PC-3 (cell line): ENCODE measurements at regions not wholly inside any gene's neighbourhood (a gene's known extent, or its start where the extent isn't known, plus 50 kb on each side); places are given as distances from the start of the nearest gene placed in this dataset.

Source experiments
- ATAC-seq: fragments of 200-7000 bp; cut with Tn5 transposase; 2 replicates; pipeline ENCODE4 v1.9.1; 2020; ENCODE audit warnings: mild to moderate bottlenecking, moderate library complexity
- BruUV-seq: library from RNA; stranded (reverse); fragments of 400-500 nt; replicated peaks from 2 replicates; lab custom pipeline; 2021; lab: Mats Ljungman, UMichigan
- CTCF ChIA-PET: fragments of 300-600 bp; sonication (Branson Sonifier 250); formaldehyde crosslinking; loops from one replicate; lab custom pipeline; 2022; ENCODE audit warnings: antibody characterized with exemption; lab: Charles Lee
- POLR2A ChIA-PET: fragments of 300-600 bp; sonication (Branson Sonifier 250); formaldehyde crosslinking; loops from one replicate; lab custom pipeline; 2022; ENCODE audit warnings: antibody characterized with exemption; ENCODE audit not compliant: unreplicated experiment; lab: Charles Lee
- DNase-seq: peaks from one replicate; pipeline ENCODE4 v3.0.0-alpha.2; 2015
- H2AFZ ChIP-seq: fragments of 300-600 bp; sonication (generic); 2 replicates; pipeline ENCODE4 v1.6.0; 2016; ENCODE audit warnings: antibody characterized with exemption, low read length
- H3F3A ChIP-seq: fragments of 300-600 bp; sonication (generic); one replicate; pipeline ENCODE4 v1.6.0; 2017; ENCODE audit warnings: antibody characterized with exemption, low read length, control low read depth, mild to moderate bottlenecking; ENCODE audit not compliant: unreplicated experiment
- H3K27ac ChIP-seq: fragments of 300-600 bp; sonication (generic); 2 replicates; pipeline ENCODE4 v1.5.1; 2016; ENCODE audit warnings: mild to moderate bottlenecking, low read length
- H3K27me3 ChIP-seq: fragments of 300-600 bp; sonication (generic); 2 replicates; pipeline ENCODE4 v1.6.1; 2016; ENCODE audit warnings: low read length, mixed read lengths
- H3K36me3 ChIP-seq: fragments of 300-600 bp; sonication (generic); 2 replicates; pipeline ENCODE4 v1.6.1; 2016; ENCODE audit warnings: low read depth, mixed run types, low read length, mixed read lengths
- H3K4me1 ChIP-seq: fragments of 300-600 bp; sonication (generic); 2 replicates; pipeline ENCODE4 v1.5.1; 2016; ENCODE audit warnings: low read length; ENCODE audit not compliant: insufficient read depth
- H3K4me2 ChIP-seq: fragments of 300-600 bp; sonication (generic); 2 replicates; pipeline ENCODE4 v1.6.0; 2016; ENCODE audit warnings: low read length
- H3K4me3 ChIP-seq: fragments of 300-600 bp; sonication (generic); 2 replicates; pipeline ENCODE4 v1.5.1; 2016; ENCODE audit warnings: mild to moderate bottlenecking, low read length, mixed read lengths
- H3K79me2 ChIP-seq: fragments of 300-600 bp; sonication (generic); 2 replicates; pipeline ENCODE4 v1.6.1; 2017; ENCODE audit warnings: low read length, mixed read lengths
- H3K9ac ChIP-seq: fragments of 300-600 bp; sonication (generic); 2 replicates; pipeline ENCODE4 v1.6.0; 2016; ENCODE audit warnings: mild to moderate bottlenecking, low read length
- H3K9me2 ChIP-seq: fragments of 300-600 bp; sonication (generic); replicated peaks from 2 replicates; pipeline ENCODE4 v1.6.1; 2016; ENCODE audit warnings: mixed run types, low read length, mixed read lengths
- H3K9me3 ChIP-seq: fragments of 300-600 bp; sonication (generic); 2 replicates; pipeline ENCODE4 v1.6.1; 2016; ENCODE audit warnings: low read length, mixed read lengths
- H4K20me1 ChIP-seq: fragments of 300-600 bp; sonication (generic); 2 replicates; pipeline ENCODE4 v1.6.1; 2016; ENCODE audit warnings: low read length, mixed read lengths
- CTCF ChIP-seq: fragments of 300-600 bp; sonication (generic); conservative IDR thresholded peaks from 2 replicates; pipeline ENCODE4 v1.5.1; 2017; ENCODE audit warnings: antibody characterized with exemption, low read depth, mild to moderate bottlenecking, low read length
- EZH2 ChIP-seq: fragments of 300-600 bp; sonication (generic); IDR thresholded peaks from one replicate; pipeline ENCODE4 v1.6.1; 2017; ENCODE audit warnings: antibody characterized with exemption, mild to moderate bottlenecking, low read length; ENCODE audit not compliant: unreplicated experiment
- EZH2phosphoT487 ChIP-seq: fragments of 300-600 bp; sonication (generic); IDR thresholded peaks from 2 replicates; pipeline ENCODE4 v1.6.1; 2018; ENCODE audit warnings: mild to moderate bottlenecking, antibody characterized with exemption, low read length, borderline replicate concordance
- intact Hi-C: fragments of 100-400 bp; cut with micrococcal nuclease; formaldehyde crosslinking; loops from 2 replicates; pipeline ENCODE4 v1.9.0; 2023

GRCh38 chr3:31185062-31185357 lies 290.5 kb upstream of the GADL1 start:
- CTCF ChIA-PET, result no interaction called here
- no peaks in the 10 kb centered on the region for H3K27me3 ChIP-seq
- no peak for TF ChIP-seq CTCF
- no peak for TF ChIP-seq EZH2
- no peak for TF ChIP-seq EZH2phosphoT487
- no peaks in the 10 kb centered on the region for H4K20me1 ChIP-seq
- BruUV-seq, result no TSS peak
- no peaks in the 10 kb centered on the region for H3K9me3 ChIP-seq
- H3K79me2 ChIP-seq, result no peaks in the 10 kb centered on the region
- intact Hi-C loops, result no loop called here
- H3K4me1 ChIP-seq, result 0 out of 2 replicates have a peak, but pooled peaks cover 5% of the 10 kb centered on the region
- H3K4me2 ChIP-seq, result no peak overlapping the region
- POLR2A ChIA-PET, result no interaction called here
- H3K4me3 ChIP-seq, result no peak overlapping the region
- H2AFZ ChIP-seq, result no peak overlapping the region
- no peaks in the 10 kb centered on the region for H3F3A ChIP-seq
- ATAC-seq (no peak), DNase-seq (no peak)
- no peaks in the 10 kb centered on the region for H3K36me3 ChIP-seq
- H3K9me2 ChIP-seq, result no peaks in the 10 kb centered on the region; the same call in 1 of the 2 replicates
- H3K27ac ChIP-seq, result no peak overlapping the region
- no peak overlapping the region for H3K9ac ChIP-seq

- Histone ChIP-seq H3K36me3 (no peaks in the 10 kb centered on the region), H3K4me1 (no peaks in the 10 kb centered on the region), H3K4me3 (no peak overlapping the region), H3K9me3 (no peaks in the 10 kb centered on the region), H2AFZ (no peak overlapping the region), H4K20me1 (no peaks in the 10 kb centered on the region), H3K27ac (no peak overlapping the region), H3F3A (no peaks in the 10 kb centered on the region), H3K27me3 (no peaks in the 10 kb centered on the region), H3K4me2 (no peak overlapping the region), H3K9me2 (no peaks in the 10 kb centered on the region; the same call in 1 of the 2 replicates), H3K9ac (no peak overlapping the region), H3K79me2 (no peaks in the 10 kb centered on the region)
- CTCF ChIA-PET, result no interaction called here
- TF ChIP-seq CTCF (no peak), EZH2 (no peak), EZH2phosphoT487 (no peak)
- BruUV-seq, result no TSS peak
- DNase-seq (no peak), ATAC-seq (no peak)
- intact Hi-C loops, result no loop called here
- POLR2A ChIA-PET, result no interaction called here
These were observed 291.6 kb upstream of the GADL1 start for GRCh38 chr3:31186041-31186440.

GRCh38 chr3:31187380-31187779 lies 292.9 kb upstream of the GADL1 start:
- no peak overlapping the region for H3K4me3 ChIP-seq
- no TSS peak for BruUV-seq
- intact Hi-C loops, result no loop called here
- no peaks in the 10 kb centered on the region for H3K79me2 ChIP-seq
- no peaks in the 10 kb centered on the region for H3K27me3 ChIP-seq
- no peak for ATAC-seq
- ChIA-PET POLR2A (no interaction called here), CTCF (no interaction called here)
- no peaks in the 10 kb centered on the region for H4K20me1 ChIP-seq
- no peak overlapping the region for H3K4me2 ChIP-seq
- no peaks in the 10 kb centered on the region for H3F3A ChIP-seq
- no peaks in the 10 kb centered on the region for H3K36me3 ChIP-seq
- TF ChIP-seq EZH2phosphoT487, result no peak
- no peak for TF ChIP-seq EZH2
- TF ChIP-seq CTCF, result no peak
- no peaks in the 10 kb centered on the region for H3K9me3 ChIP-seq
- H3K27ac ChIP-seq, result no peak overlapping the region
- no peaks in the 10 kb centered on the region; the same call in 1 of the 2 replicates for H3K9me2 ChIP-seq
- no peaks in the 10 kb centered on the region for H3K4me1 ChIP-seq
- no peak overlapping the region for H3K9ac ChIP-seq
- H2AFZ ChIP-seq, result no peak overlapping the region
- no peak for DNase-seq
